Right lobe of liver (tissue), 6 donors: ENCODE measurements at regions not wholly inside any gene's neighbourhood (a gene's known extent, or its start where the extent isn't known, plus 50 kb on each side); places are given as distances from the start of the nearest gene placed in this dataset.
"Not testable (repeated sequence)": the region's sequence is repeated elsewhere in the genome, so short reads cannot be mapped to it uniquely, and the experiment has no call there.

Experiments used
- ATAC-seq, 4 donors: fragments of 200-7000 bp; cut with Tn5 transposase; one replicate each; pipeline ENCODE4 v1.9.1; 2020; ENCODE audit warnings: mild to moderate bottlenecking in 4 of 4, moderate library complexity in 4 of 4
- DNase-seq, 3 donors: peaks; one replicate each; pipeline ENCODE4 v3.0.0-alpha.2; 2020
- H3K27ac ChIP-seq, 3 donors: fragments of 200-600 bp; one replicate each; pipeline ENCODE4 v1.8.0; 2022
- H3K27me3 ChIP-seq, 2 donors: fragments of 200-600 bp; one replicate each; pipeline ENCODE4 v1.8.0; 2022
- H3K36me3 ChIP-seq, 4 donors: fragments of 200-600 bp; sonication (generic) in 1 of 4; one replicate each; pipeline versions ENCODE4 v1.5.1 to v1.8.0; 2017 to 2022; ENCODE audit warnings: control low read depth in 1 of 4
- H3K4me1 ChIP-seq, 4 donors: fragments of 200-600 bp; sonication (generic) in 1 of 4; one replicate each; pipeline versions ENCODE4 v1.5.1 to v1.8.0; 2017 to 2022; ENCODE audit warnings: control low read depth in 1 of 4
- H3K4me3 ChIP-seq, 3 donors: fragments of 200-600 bp; one replicate each; pipeline ENCODE4 v1.8.0; 2022
- H3K9me3 ChIP-seq, 4 donors: fragments of 200-600 bp; sonication (generic) in 1 of 4; one replicate each; pipeline versions ENCODE4 v1.5.1 to v1.8.0; 2017 to 2022; ENCODE audit warnings: control low read depth in 1 of 4
- POLR2A ChIP-seq: fragments of 450-650 bp; IDR thresholded peaks from one replicate; pipeline ENCODE4 v1.6.1; 2017; ENCODE audit warnings: antibody characterized with exemption, mild to moderate bottlenecking
- WGBS: methylation state at CpG from one replicate; pipeline ENCODE4 v1.1.6; 2018; ENCODE audit warnings: low coverage, low lambda C conversion rate; ENCODE audit not compliant: insufficient coverage; ENCODE audit errors: missing lambda C conversion rate; 5-methylcytosine and 5-hydroxymethylcytosine counted together
- intact Hi-C, 2 donors: fragments of 100-400 bp; cut with DNase I; formaldehyde crosslinking; loops; one replicate each; pipeline versions ENCODE4 v1.11.2 to v1.14.1; 2022
- TF ChIP-seq, protein P1 (sequence below), 4 donors: fragments of 200-600 bp in 3 of 4; fragments of 450-650 bp in 1 of 4; IDR thresholded peaks; one replicate each; pipeline versions ENCODE4 v1.5.1 to v1.8.0; 2016 to 2022; ENCODE audit warnings: antibody characterized with exemption in 4 of 4, mild to moderate bottlenecking in 2 of 4
- donor health status: DM: no; HTN: yes; CAD: no.
- donor health status: DM: no; HTN: no; CAD: no.
- donor health status: DM: no; HTN: no; CAD: no.
- donor health status: DM: no; HTN: yes; CAD: no.
- donor health status: DM: no; HTN: yes; CAD: no.

DNA sequence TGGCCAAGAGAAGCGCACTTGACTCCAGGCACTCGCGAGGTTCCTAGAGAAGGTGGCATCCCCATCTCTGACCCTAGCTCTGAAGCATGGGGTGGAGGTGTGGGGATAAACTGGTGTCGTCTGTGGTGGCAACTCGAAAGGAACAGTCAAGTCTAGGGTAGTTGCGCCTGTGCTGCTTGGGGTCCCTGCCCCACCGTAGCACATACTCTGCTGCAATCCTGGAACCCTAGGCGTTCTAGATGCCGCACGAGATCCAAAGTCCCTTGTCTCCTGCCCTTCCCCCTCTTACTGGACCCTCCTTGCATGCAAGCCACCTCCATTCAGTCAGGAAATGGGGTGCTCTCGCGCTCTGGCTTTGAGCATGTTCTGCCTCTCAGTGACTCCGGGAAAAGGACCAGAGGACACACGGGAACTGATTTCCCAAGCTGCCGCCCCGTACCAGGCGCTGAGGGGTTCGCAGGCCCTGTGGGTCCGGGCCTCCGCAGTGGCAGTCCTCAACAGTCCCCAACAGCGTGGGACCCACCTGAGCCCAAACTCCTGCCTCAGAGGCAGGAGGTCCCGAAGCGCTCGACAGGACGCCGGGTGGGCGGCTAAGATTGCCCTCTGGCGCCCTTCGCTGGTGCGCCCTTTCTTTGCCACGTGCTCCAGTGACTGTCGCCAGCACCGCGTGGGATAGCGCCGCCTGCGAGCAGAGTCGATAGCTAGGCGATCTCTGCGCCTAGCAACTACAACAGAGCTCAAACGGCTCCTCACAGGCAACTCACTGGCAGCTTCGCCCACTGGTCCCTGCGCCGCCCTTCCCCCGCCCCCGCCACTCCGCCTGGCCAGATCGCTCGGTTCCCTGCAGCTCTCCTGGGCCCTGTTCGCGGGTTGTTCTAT, 452.0 kb downstream of the REEP3 start:
- DNase-seq: no peak

DNA sequence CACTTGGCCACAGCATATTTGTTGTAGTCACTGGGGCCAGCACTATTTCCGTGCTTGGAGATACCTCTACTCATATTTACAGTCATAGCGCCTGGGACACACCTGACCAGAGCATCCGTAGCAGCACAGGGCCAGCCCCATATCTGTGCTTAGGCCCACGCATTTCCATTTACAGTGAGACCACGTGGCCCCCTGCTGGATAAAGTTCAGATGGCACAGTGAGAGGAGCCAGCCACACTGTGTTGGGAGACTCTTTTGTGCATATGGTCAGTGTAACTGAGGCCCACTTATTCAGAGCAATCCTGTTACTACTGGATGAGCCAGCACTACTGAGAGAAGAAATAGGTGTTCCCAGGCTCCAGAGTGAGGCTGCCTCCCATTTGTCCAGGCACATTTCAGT, 455.3 kb downstream of the REEP3 start:
- 38% methylated on average over 5 of the region's 5 CpGs for WGBS
- peak in 2 of 3 donors; percentile 46 to 52 for DNase-seq
- intact Hi-C loops: loop anchor here in 1 of 2 donors (10.0 kb wide), 1 partner anchor 102 kb away; no protein-coding TSS in a partner anchor

More for the DNA sequence above, 452.0 kb downstream of the REEP3 start:
- intact Hi-C loops: loop anchor here in 1 of 2 donors (10.0 kb wide), 1 partner anchor 98 kb away; no protein-coding TSS in a partner anchor
- H3K27ac ChIP-seq: no peak overlapping the region
- no peaks in the 10 kb centered on the region for H3K4me1 ChIP-seq
- TF ChIP-seq, protein P1, sequence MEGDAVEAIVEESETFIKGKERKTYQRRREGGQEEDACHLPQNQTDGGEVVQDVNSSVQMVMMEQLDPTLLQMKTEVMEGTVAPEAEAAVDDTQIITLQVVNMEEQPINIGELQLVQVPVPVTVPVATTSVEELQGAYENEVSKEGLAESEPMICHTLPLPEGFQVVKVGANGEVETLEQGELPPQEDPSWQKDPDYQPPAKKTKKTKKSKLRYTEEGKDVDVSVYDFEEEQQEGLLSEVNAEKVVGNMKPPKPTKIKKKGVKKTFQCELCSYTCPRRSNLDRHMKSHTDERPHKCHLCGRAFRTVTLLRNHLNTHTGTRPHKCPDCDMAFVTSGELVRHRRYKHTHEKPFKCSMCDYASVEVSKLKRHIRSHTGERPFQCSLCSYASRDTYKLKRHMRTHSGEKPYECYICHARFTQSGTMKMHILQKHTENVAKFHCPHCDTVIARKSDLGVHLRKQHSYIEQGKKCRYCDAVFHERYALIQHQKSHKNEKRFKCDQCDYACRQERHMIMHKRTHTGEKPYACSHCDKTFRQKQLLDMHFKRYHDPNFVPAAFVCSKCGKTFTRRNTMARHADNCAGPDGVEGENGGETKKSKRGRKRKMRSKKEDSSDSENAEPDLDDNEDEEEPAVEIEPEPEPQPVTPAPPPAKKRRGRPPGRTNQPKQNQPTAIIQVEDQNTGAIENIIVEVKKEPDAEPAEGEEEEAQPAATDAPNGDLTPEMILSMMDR (IDR thresholded peaks at IDR 0.05): no peak
- TF ChIP-seq POLR2A: no peak
- H3K9me3 ChIP-seq: no peaks in the 10 kb centered on the region
- ATAC-seq: no peak
- no peak overlapping the region for H3K4me3 ChIP-seq
- 85% methylated on average over 7 of the region's 51 CpGs for WGBS
- H3K27me3 ChIP-seq: no peaks in the 10 kb centered on the region
- H3K36me3 ChIP-seq: no peaks in the 10 kb centered on the region

DNA sequence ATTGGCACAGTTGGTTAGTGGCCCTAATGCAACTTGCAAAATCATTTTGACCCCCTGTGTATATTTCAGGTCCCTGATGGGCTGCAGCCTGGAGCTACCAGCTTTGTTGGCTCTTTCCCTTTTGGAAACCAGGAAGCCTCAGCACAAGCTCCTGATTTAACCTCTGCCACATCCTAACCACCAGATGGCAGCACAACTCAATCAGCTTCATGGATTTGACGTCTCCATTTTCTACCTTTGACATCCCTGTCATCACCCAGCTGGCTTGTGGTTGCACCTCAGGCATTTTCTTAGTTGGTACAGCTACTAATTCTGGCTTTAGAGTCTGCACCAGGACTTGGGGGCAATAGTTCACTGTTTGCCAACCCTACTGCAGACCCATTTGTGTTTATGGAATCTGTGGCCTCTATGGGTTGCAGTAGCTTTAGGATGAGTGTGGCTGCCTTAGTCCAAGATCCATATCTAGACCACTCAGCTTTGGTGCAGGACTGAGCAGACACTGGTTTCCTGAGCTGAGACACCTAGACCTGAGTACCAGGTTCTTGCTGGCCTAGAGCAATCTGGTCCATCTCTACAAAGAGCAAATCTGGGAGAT, 456.2 kb downstream of the REEP3 start:
- no peaks in the 10 kb centered on the region for H3K4me1 ChIP-seq
- H3K27ac ChIP-seq: no peak overlapping the region
- H3K4me3 ChIP-seq: no peak overlapping the region
- no peak for TF ChIP-seq POLR2A
- TF ChIP-seq, protein P1 (IDR thresholded peaks at IDR 0.05): peak; percentile 43 to 70 (median 64)
- 0% methylated on average over 1 of the region's 1 CpG for WGBS
- ATAC-seq (peak; percentile 65 to 87 (median 80)), DNase-seq (no peak)
- H3K27me3 ChIP-seq: no peaks in the 10 kb centered on the region
- no peaks in the 10 kb centered on the region for H3K36me3 ChIP-seq
- intact Hi-C loops: loop anchor here in 1 of 2 donors (10.0 kb wide), 1 partner anchor 103 kb away; no protein-coding TSS in a partner anchor
- H3K9me3 ChIP-seq: no peaks in the 10 kb centered on the region

More for the DNA sequence above, 455.3 kb downstream of the REEP3 start:
- Histone ChIP-seq H3K4me3 (no peak overlapping the region), H3K27me3 (no peaks in the 10 kb centered on the region), H3K36me3 (no peaks in the 10 kb centered on the region), H3K27ac (no peak overlapping the region), H3K9me3 (no peaks in the 10 kb centered on the region), H3K4me1 (no peaks in the 10 kb centered on the region)
- ATAC-seq: peak; percentile 80 to 94 (median 86)
- TF ChIP-seq, protein P1 (IDR thresholded peaks at IDR 0.05): peak; percentile 50 to 61 (median 52)
- TF ChIP-seq POLR2A: no peak

DNA sequence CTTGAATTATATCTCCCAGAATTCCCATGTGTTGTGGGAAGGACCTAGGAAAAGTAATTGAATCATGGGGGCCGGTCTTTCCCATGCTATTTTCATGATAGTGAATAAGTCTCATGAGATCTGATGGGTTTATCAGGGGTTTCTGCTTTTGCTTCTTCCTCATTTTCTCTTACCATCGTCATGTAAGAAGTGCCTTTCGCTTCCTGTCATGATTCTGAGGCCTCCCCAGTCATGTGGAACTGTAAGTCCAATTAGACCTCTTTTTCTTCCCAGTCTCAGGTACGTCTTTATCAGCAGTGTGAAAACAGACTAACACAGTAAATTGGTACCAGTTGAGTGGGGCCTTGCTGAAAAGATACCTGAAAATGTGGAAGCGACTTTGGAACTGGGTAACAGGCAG, 459.7 kb downstream of the REEP3 start:
- H3K36me3 ChIP-seq, intact Hi-C loops: not testable (repeated sequence)

DNA sequence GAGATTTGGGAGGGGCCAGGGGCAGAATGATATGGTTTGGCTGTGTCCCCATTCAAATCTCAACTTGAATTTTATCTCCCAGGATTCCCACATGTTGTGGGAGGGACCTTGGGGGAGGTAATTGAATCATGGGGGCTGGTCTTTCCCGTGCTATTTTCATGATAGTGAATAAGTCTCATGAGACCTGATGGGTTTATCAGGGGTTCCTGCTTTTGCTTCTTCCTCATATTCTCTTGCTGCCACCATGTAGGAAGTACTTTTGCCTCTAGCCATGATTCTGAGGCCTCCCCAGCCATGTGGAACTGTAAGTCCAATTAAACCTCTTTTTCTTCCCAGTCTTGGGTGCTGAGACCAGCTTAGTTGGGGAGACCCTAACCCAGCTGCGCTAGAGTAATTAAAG, 462.9 kb downstream of the REEP3 start:
- DNase-seq, H3K4me3 ChIP-seq, H3K27ac ChIP-seq, H3K9me3 ChIP-seq, H3K36me3 ChIP-seq, H3K27me3 ChIP-seq, ATAC-seq, intact Hi-C loops, H3K4me1 ChIP-seq: not testable (repeated sequence)
- WGBS: 50% methylated on average over 2 of the region's 2 CpGs

More for the DNA sequence above, 459.7 kb downstream of the REEP3 start:
- not testable (repeated sequence) for H3K27ac ChIP-seq, H3K4me3 ChIP-seq, H3K4me1 ChIP-seq, H3K9me3 ChIP-seq, ATAC-seq, DNase-seq, H3K27me3 ChIP-seq
- whole genome bisulfite sequencing: 36% methylated on average over 5 of the region's 5 CpGs
